GM12878 (cell line): ENCODE measurements at regions not wholly inside any gene's neighbourhood (a gene's known extent, or its start where the extent isn't known, plus 50 kb on each side); places are given as distances from the start of the nearest gene placed in this dataset.

ENCODE experiments used
- ATAC-seq: fragments of 200-7000 bp; cut with Tn5 transposase; 3 replicates; pipeline ENCODE4 v1.9.1; 2020; ENCODE audit warnings: mild to moderate bottlenecking, moderate library complexity
- BruUV-seq: library from RNA; stranded (reverse); fragments of 400-500 nt; replicated peaks from 2 replicates; lab custom pipeline; 2021; lab: Mats Ljungman, UMichigan
- CTCF ChIA-PET: fragments of 300-600 bp; sonication (Branson Sonifier 250); formaldehyde crosslinking; extraction: SDS; loops from one replicate; lab custom pipeline; 2021; ENCODE audit warnings: inconsistent platforms; lab: Yijun Ruan, JAX
- POLR2A ChIA-PET: fragments of 350-600 bp; formaldehyde crosslinking; extraction: SDS; loops from one replicate; lab custom pipeline; 2021; ENCODE audit warnings: inconsistent platforms; lab: Charles Lee
- RAD21 ChIA-PET: fragments of 300-600 bp; sonication (Branson Sonifier 250); formaldehyde crosslinking; loops from one replicate; lab custom pipeline; 2023; ENCODE audit warnings: antibody characterized with exemption; ENCODE audit not compliant: unreplicated experiment; lab: Charles Lee
- SMC1A ChIA-PET: fragments of 300-600 bp; sonication (Branson Sonifier 250); formaldehyde crosslinking; loops from one replicate; lab custom pipeline; 2023; ENCODE audit not compliant: unreplicated experiment, uncharacterized antibody; lab: Charles Lee
- DNase-seq: peaks from one replicate; pipeline ENCODE4 v3.0.0-alpha.2; 2011; ENCODE audit warnings: low read depth, low spot score
- FAIRE-seq: peaks from 3 replicates; lab custom pipeline; 2011; peaks lifted over from hg19 to GRCh38; lab: Jason Lieb, UNC
- H2AFZ ChIP-seq: 2 replicates; pipeline ENCODE4 v1.6.0; 2011; ENCODE audit warnings: low read depth, low read length, control low read depth; ENCODE audit not compliant: control insufficient read depth
- H3K27ac ChIP-seq: 2 replicates; pipeline ENCODE4 v1.5.1; 2011; ENCODE audit warnings: control low read depth; ENCODE audit not compliant: control insufficient read depth, insufficient read depth
- H3K27me3 ChIP-seq, 2 experiments: replicated peaks in 1 of 2; 2 replicates each; pipeline versions ENCODE4 v1.6.0 to v1.6.1; 2011; ENCODE audit warnings: low read length in 1 of 2; ENCODE audit not compliant: control insufficient read depth in 2 of 2, insufficient read depth in 2 of 2
- H3K36me3 ChIP-seq, 2 experiments: 2 replicates each; pipeline ENCODE4 v1.5.1; 2011; ENCODE audit warnings: low read length in 1 of 2; ENCODE audit not compliant: control insufficient read depth in 2 of 2, insufficient read depth in 2 of 2
- H3K4me1 ChIP-seq: 2 replicates; pipeline ENCODE4 v1.6.1; 2011; ENCODE audit warnings: mild to moderate bottlenecking, low read length, moderate library complexity, mixed read lengths; ENCODE audit not compliant: control insufficient read depth, insufficient read depth
- H3K4me2 ChIP-seq: 2 replicates; pipeline ENCODE4 v1.6.0; 2011; ENCODE audit warnings: control low read depth; ENCODE audit not compliant: control insufficient read depth, insufficient read depth
- H3K4me3 ChIP-seq: fragments of 200-600 bp; sonication (generic); 2 replicates; pipeline ENCODE4 v1.5.1; 2016
- H3K79me2 ChIP-seq: 2 replicates; pipeline ENCODE4 v1.6.0; 2011; ENCODE audit warnings: low read length; ENCODE audit not compliant: control insufficient read depth, insufficient read depth
- H3K9ac ChIP-seq: 2 replicates; pipeline ENCODE4 v1.8.0; 2011; ENCODE audit warnings: low read length, control low read depth, mixed read lengths; ENCODE audit not compliant: control insufficient read depth, insufficient read depth
- H3K9me3 ChIP-seq: replicated peaks from 3 replicates; pipeline ENCODE4 v1.5.1; 2011; ENCODE audit warnings: mild to moderate bottlenecking, low read length; ENCODE audit not compliant: control insufficient read depth, insufficient read depth
- H4K20me1 ChIP-seq: 2 replicates; pipeline ENCODE4 v1.6.0; 2011; ENCODE audit not compliant: control insufficient read depth, insufficient read depth
- CBX5 ChIP-seq: sonication (generic); IDR thresholded peaks from 2 replicates; pipeline ENCODE4 v1.6.1; 2016; ENCODE audit warnings: low read depth, moderate library complexity, mild to moderate bottlenecking, inconsistent platforms
- CHD1 ChIP-seq: IDR thresholded peaks from 2 replicates; pipeline ENCODE4 v1.6.1; 2012; ENCODE audit warnings: low read depth, low read length, improper control_type of control experiment
- FOXM1 ChIP-seq: IDR thresholded peaks from 2 replicates; pipeline ENCODE4 v1.6.1; 2012; ENCODE audit warnings: low read depth, mild to moderate bottlenecking, inconsistent platforms, low read length, moderate library complexity
- MTA2 ChIP-seq: fragments of 450-650 bp; IDR thresholded peaks from 2 replicates; pipeline ENCODE4 v1.6.1; 2016; ENCODE audit warnings: low read depth, mild to moderate bottlenecking, moderate library complexity
- NFYA ChIP-seq: IDR thresholded peaks from 2 replicates; pipeline ENCODE4 v1.6.1; 2011; ENCODE audit warnings: low read depth, mild to moderate bottlenecking, low read length, improper control_type of control experiment, borderline replicate concordance
- POU2F2 ChIP-seq: IDR thresholded peaks from 3 replicates; pipeline ENCODE4 v1.6.1; 2011; ENCODE audit warnings: low read depth, mild to moderate bottlenecking, low read length, borderline replicate concordance
- SP1 ChIP-seq: IDR thresholded peaks from one replicate; pipeline ENCODE4 v1.6.1; 2011; ENCODE audit warnings: low read depth, low read length
- ZNF24 ChIP-seq: fragments of 450-650 bp; IDR thresholded peaks from 2 replicates; pipeline ENCODE4 v1.6.1; 2017; ENCODE audit warnings: antibody characterized with exemption, mild to moderate bottlenecking
- WGBS: methylation state at CpG from one replicate; pipeline ENCODE4 v1.1.6; 2016; ENCODE audit warnings: low lambda C conversion rate; ENCODE audit not compliant: insufficient replicate concordance, insufficient coverage; ENCODE audit errors: missing lambda C conversion rate; 5-methylcytosine and 5-hydroxymethylcytosine counted together
- in situ Hi-C: fragments of 300-500 bp; cut with MboI; formaldehyde crosslinking; loops from 9 replicates; pipeline ENCODE4 v1.14.3; 2018; ENCODE audit warnings: mixed read lengths
- intact Hi-C: fragments of 100-400 bp; cut with micrococcal nuclease; formaldehyde crosslinking; loops from one replicate; pipeline ENCODE4 v1.14.2; 2022; ENCODE audit not compliant: unreplicated experiment
- TF ChIP-seq, protein P1 (sequence below): IDR thresholded peaks from 2 replicates; pipeline ENCODE4 v1.6.1; 2012; ENCODE audit warnings: low read depth, low read length, improper control_type of control experiment
- TF ChIP-seq, protein P2 (sequence below): IDR thresholded peaks from 2 replicates; pipeline ENCODE4 v1.6.1; 2011; ENCODE audit warnings: mild to moderate bottlenecking, low read depth, low read length, moderate library complexity; ENCODE audit not compliant: insufficient replicate concordance
- TF ChIP-seq, protein P3 (sequence below): fragments of 450-650 bp; IDR thresholded peaks from 2 replicates; pipeline ENCODE4 v1.6.1; 2016; ENCODE audit warnings: mild to moderate bottlenecking
- TF ChIP-seq, protein P4 (sequence below): fragments of 450-650 bp; IDR thresholded peaks from 2 replicates; pipeline ENCODE4 v1.6.1; 2016; ENCODE audit warnings: mild to moderate bottlenecking

DNA sequence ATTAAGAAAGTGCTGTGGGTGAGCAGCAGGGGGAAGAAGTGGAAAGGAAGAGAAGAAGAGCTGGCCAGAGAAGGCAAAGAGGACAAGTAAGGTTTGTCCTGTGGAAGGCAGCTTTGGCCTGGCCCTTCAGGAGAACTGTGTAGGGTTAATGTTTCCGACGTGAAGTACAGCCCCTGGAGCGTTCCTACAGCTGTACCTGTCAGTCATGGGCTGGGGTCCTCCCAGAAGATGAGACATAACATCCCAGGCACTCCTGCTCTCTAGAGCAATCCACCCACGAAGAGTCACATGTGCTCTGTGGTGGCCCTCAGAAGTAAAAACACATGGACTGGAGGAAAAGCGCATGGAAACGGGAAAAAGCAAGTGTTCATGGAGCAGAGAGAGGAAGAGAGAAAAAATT lies 237.4 kb downstream of the CAAP1 start:
- H3K4me2 ChIP-seq, result no peak overlapping the region
- H2AFZ ChIP-seq, result no peak overlapping the region
- CTCF ChIA-PET, result interaction anchor here (0.7 to 1.4 kb wide), 3 partner anchors 14 to 147 kb away, joined by 4 to 6 read pairs (median 5); no protein-coding TSS in a partner anchor
- H3K27me3 ChIP-seq, result no peaks in the 10 kb centered on the region; a peak in 1 of 4 replicates
- POLR2A ChIA-PET, result no interaction called here
- H3K4me3 ChIP-seq, result no peak overlapping the region
- RAD21 ChIA-PET, result no interaction called here
- no peaks in the 10 kb centered on the region for H3K9me3 ChIP-seq
- intact Hi-C loops, result loop anchor here (5.0 kb wide), 1 partner anchor 52 kb away; no protein-coding TSS in a partner anchor
- H3K27ac ChIP-seq, result no peak overlapping the region
- H3K9ac ChIP-seq, result no peak overlapping the region
- no peaks in the 10 kb centered on the region for H3K36me3 ChIP-seq
- BruUV-seq, result no TSS peak
- DNase-seq (no peak), ATAC-seq (no peak), FAIRE-seq (no peak)
- H3K79me2 ChIP-seq, result no peaks in the 10 kb centered on the region
- WGBS, result 30% methylated on average over 6 of the region's 6 CpGs
- H4K20me1 ChIP-seq, result no peaks in the 10 kb centered on the region
- in situ Hi-C loops, result loop anchor here (10.0 kb wide), 1 partner anchor 60 kb away; no protein-coding TSS in a partner anchor
- SMC1A ChIA-PET, result interaction anchor here (1.6 kb wide), 1 partner anchor 8 kb away, joined by 10 read pairs; no protein-coding TSS in a partner anchor
- TF ChIP-seq, protein P1, sequence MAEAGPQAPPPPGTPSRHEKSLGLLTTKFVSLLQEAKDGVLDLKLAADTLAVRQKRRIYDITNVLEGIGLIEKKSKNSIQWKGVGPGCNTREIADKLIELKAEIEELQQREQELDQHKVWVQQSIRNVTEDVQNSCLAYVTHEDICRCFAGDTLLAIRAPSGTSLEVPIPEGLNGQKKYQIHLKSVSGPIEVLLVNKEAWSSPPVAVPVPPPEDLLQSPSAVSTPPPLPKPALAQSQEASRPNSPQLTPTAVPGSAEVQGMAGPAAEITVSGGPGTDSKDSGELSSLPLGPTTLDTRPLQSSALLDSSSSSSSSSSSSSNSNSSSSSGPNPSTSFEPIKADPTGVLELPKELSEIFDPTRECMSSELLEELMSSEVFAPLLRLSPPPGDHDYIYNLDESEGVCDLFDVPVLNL, result no peak
- TF ChIP-seq, protein P2, sequence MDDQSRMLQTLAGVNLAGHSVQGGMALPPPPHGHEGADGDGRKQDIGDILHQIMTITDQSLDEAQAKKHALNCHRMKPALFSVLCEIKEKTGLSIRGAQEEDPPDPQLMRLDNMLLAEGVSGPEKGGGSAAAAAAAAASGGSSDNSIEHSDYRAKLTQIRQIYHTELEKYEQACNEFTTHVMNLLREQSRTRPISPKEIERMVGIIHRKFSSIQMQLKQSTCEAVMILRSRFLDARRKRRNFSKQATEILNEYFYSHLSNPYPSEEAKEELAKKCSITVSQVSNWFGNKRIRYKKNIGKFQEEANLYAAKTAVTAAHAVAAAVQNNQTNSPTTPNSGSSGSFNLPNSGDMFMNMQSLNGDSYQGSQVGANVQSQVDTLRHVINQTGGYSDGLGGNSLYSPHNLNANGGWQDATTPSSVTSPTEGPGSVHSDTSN, result no peak
- TF ChIP-seq CBX5 (no peak), SP1 (no peak), MTA2 (no peak), CHD1 (no peak), NFYA (no peak), POU2F2 (no peak), ZNF24 (no peak), FOXM1 (no peak)
- TF ChIP-seq, protein P3, sequence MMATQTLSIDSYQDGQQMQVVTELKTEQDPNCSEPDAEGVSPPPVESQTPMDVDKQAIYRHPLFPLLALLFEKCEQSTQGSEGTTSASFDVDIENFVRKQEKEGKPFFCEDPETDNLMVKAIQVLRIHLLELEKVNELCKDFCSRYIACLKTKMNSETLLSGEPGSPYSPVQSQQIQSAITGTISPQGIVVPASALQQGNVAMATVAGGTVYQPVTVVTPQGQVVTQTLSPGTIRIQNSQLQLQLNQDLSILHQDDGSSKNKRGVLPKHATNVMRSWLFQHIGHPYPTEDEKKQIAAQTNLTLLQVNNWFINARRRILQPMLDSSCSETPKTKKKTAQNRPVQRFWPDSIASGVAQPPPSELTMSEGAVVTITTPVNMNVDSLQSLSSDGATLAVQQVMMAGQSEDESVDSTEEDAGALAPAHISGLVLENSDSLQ, result no peak
- TF ChIP-seq, protein P4, sequence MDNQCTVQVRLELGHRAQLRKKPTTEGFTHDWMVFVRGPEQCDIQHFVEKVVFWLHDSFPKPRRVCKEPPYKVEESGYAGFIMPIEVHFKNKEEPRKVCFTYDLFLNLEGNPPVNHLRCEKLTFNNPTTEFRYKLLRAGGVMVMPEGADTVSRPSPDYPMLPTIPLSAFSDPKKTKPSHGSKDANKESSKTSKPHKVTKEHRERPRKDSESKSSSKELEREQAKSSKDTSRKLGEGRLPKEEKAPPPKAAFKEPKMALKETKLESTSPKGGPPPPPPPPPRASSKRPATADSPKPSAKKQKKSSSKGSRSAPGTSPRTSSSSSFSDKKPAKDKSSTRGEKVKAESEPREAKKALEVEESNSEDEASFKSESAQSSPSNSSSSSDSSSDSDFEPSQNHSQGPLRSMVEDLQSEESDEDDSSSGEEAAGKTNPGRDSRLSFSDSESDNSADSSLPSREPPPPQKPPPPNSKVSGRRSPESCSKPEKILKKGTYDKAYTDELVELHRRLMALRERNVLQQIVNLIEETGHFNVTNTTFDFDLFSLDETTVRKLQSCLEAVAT, result no peak
- H3K4me1 ChIP-seq, result no peaks in the 10 kb centered on the region
